C4-2B (cell line): ENCODE measurements at regions not wholly inside any gene's neighbourhood (a gene's known extent, or its start where the extent isn't known, plus 50 kb on each side); places are given as distances from the start of the nearest gene placed in this dataset.

ENCODE experiments used
- ZFX ChIP-seq: fragments of 450-650 bp; IDR thresholded peaks from 2 replicates; pipeline ENCODE4 v1.6.1; 2017
- TF ChIP-seq, protein P1 (sequence below): fragments of 450-650 bp; conservative IDR thresholded peaks from 2 replicates; pipeline ENCODE4 v1.5.1; 2017; ENCODE audit warnings: mild to moderate bottlenecking

GRCh38 chr2:177029501-177029900 lies 183.1 kb upstream of the HNRNPA3 start:
- TF ChIP-seq, protein P1, sequence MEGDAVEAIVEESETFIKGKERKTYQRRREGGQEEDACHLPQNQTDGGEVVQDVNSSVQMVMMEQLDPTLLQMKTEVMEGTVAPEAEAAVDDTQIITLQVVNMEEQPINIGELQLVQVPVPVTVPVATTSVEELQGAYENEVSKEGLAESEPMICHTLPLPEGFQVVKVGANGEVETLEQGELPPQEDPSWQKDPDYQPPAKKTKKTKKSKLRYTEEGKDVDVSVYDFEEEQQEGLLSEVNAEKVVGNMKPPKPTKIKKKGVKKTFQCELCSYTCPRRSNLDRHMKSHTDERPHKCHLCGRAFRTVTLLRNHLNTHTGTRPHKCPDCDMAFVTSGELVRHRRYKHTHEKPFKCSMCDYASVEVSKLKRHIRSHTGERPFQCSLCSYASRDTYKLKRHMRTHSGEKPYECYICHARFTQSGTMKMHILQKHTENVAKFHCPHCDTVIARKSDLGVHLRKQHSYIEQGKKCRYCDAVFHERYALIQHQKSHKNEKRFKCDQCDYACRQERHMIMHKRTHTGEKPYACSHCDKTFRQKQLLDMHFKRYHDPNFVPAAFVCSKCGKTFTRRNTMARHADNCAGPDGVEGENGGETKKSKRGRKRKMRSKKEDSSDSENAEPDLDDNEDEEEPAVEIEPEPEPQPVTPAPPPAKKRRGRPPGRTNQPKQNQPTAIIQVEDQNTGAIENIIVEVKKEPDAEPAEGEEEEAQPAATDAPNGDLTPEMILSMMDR, result peak; percentile 53
- TF ChIP-seq ZFX, result no peak
